ENCODE measurements at regions not wholly inside any gene's neighbourhood (a gene's known extent, or its start where the extent isn't known, plus 50 kb on each side); places are given as distances from the start of the nearest gene placed in this dataset.

GRCh38 chr12:72723732-72724131 is 451.6 kb downstream of the TRHDE start:
- TF ChIP-seq ZFX (IDR thresholded peaks at IDR 0.05; ENCODE audit: borderline replicate concordance) = no peak
- no peak for TF ChIP-seq CTCF (IDR thresholded peaks at IDR 0.05)
- H3K27ac ChIP-seq = no peak overlapping the region

GRCh38 chr12:72729451-72730010 is 457.4 kb downstream of the TRHDE start:
- no peak for TF ChIP-seq CTCF (IDR thresholded peaks at IDR 0.05)
- TF ChIP-seq ZFX (IDR thresholded peaks at IDR 0.05; ENCODE audit: borderline replicate concordance) = no peak
- H3K27ac ChIP-seq = no peak overlapping the region

- H3K27ac ChIP-seq = no peak overlapping the region
- TF ChIP-seq ZFX (IDR thresholded peaks at IDR 0.05; ENCODE audit: borderline replicate concordance) = no peak
- TF ChIP-seq CTCF (IDR thresholded peaks at IDR 0.05) = no peak
Observed at GRCh38 chr12:72734581-72734980, 462.4 kb downstream of the TRHDE start.

GRCh38 chr12:72738811-72739210 is 466.6 kb downstream of the TRHDE start:
- TF ChIP-seq CTCF (IDR thresholded peaks at IDR 0.05) (no peak), ZFX (IDR thresholded peaks at IDR 0.05; ENCODE audit: borderline replicate concordance) (no peak)
- no peak overlapping the region for H3K27ac ChIP-seq

GRCh38 chr12:72740064-72740463 is 467.9 kb downstream of the TRHDE start:
- no peak overlapping the region for H3K27ac ChIP-seq
- TF ChIP-seq CTCF (IDR thresholded peaks at IDR 0.05) (no peak), ZFX (IDR thresholded peaks at IDR 0.05; ENCODE audit: borderline replicate concordance) (no peak)

- TF ChIP-seq ZFX (IDR thresholded peaks at IDR 0.05; ENCODE audit: borderline replicate concordance) = no peak
- TF ChIP-seq CTCF (IDR thresholded peaks at IDR 0.05) = no peak
Observed at GRCh38 chr12:72742568-72742967, 470.4 kb downstream of the TRHDE start.

GRCh38 chr12:72746048-72746447 is 473.9 kb downstream of the TRHDE start:
- TF ChIP-seq ZFX (IDR thresholded peaks at IDR 0.05; ENCODE audit: borderline replicate concordance) (no peak), CTCF (IDR thresholded peaks at IDR 0.05) (no peak)

More at GRCh38 chr12:72742568-72742967, 470.4 kb downstream of the TRHDE start:
- H3K27ac ChIP-seq = no peak overlapping the region

More at GRCh38 chr12:72746048-72746447, 473.9 kb downstream of the TRHDE start:
- H3K27ac ChIP-seq = no peak overlapping the region
